ENCODE measurements at regions not wholly inside any gene's neighbourhood (a gene's known extent, or its start where the extent isn't known, plus 50 kb on each side); places are given as distances from the start of the nearest gene placed in this dataset.

GRCh38 chr16:87542531-87543102 lies 49.8 kb upstream of the ZCCHC14 start:
- TF ChIP-seq CTCF (IDR thresholded peaks at IDR 0.05) (no peak), POLR2A (IDR thresholded peaks at IDR 0.05) (no peak)

Data from esophagus squamous epithelium (tissue), 4 donors.